NB4 (cell line): ENCODE measurements at regions not wholly inside any gene's neighbourhood (a gene's known extent, or its start where the extent isn't known, plus 50 kb on each side); places are given as distances from the start of the nearest gene placed in this dataset.

ENCODE experiments used
- CTCF ChIP-seq: IDR thresholded peaks from one replicate; pipeline ENCODE4 v1.5.1; 2012; ENCODE audit warnings: low read depth, low read length
- MAX ChIP-seq: IDR thresholded peaks from 2 replicates; pipeline ENCODE4 v1.6.1; 2011; ENCODE audit warnings: low read depth, low read length
- MYC ChIP-seq: IDR thresholded peaks from 2 replicates; pipeline ENCODE4 v1.6.1; 2011; ENCODE audit warnings: low read depth, low read length
- POLR2A ChIP-seq: IDR thresholded peaks from 2 replicates; pipeline ENCODE4 v1.6.1; 2011; ENCODE audit warnings: mild to moderate bottlenecking; ENCODE audit not compliant: insufficient read length; ENCODE audit errors: extremely low read depth

DNA sequence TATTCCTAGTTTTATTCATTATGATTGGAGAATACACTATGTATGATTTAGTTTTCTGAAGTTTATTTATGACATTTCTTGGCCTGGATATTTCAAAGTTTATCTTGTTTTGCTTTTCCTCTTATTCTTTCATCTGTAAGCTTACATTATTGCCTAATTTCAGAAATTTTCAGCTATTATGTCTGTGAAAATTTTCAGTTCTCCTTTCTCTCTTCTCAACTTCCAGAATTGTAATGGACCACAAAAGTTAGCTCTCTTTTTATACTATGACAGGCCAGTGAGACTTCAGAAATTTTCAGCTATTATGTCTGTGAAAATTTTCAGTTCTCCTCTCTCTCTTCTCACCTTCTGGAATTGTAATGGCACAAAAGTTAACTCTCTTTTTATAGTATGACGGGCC is 97.2 kb upstream of the SCN7A start:
- TF ChIP-seq CTCF, result no peak
- no peak for TF ChIP-seq MYC
- no peak for TF ChIP-seq POLR2A
- TF ChIP-seq MAX, result no peak
